A549 (cell line): ENCODE measurements at regions not wholly inside any gene's neighbourhood (a gene's known extent, or its start where the extent isn't known, plus 50 kb on each side); places are given as distances from the start of the nearest gene placed in this dataset.
A peak's percentile ranks its signal among the peaks of the same experiment; 100 is the strongest.

Experiments
- ATAC-seq, 2 experiments: fragments of 200-7000 bp in 1 of 2; fragments of >200 bp in 1 of 2; cut with Nextera tagmentation in 1 of 2; cut with Tn5 transposase in 1 of 2; 3 replicates each; pipeline versions ENCODE4 v1.8.0 to v1.9.1; 2018 to 2020; ENCODE audit warnings: mild to moderate bottlenecking in 1 of 2, moderate library complexity in 1 of 2
- CTCF ChIA-PET: fragments of 300-600 bp; sonication (Branson Sonifier 250); formaldehyde crosslinking; extraction: SDS; loops from one replicate; lab custom pipeline; 2021; ENCODE audit warnings: antibody characterized with exemption, inconsistent platforms; lab: Yijun Ruan, JAX
- POLR2A ChIA-PET: fragments of 350-600 bp; formaldehyde crosslinking; extraction: SDS; loops from one replicate; lab custom pipeline; 2021; ENCODE audit warnings: antibody characterized with exemption, inconsistent platforms; lab: Yijun Ruan, JAX
- DNase-seq, 2 experiments: peaks; one replicate each; pipeline versions ENCODE4 v3.0.0 to v3.0.0-alpha.2; 2011 to 2016; ENCODE audit warnings: low read depth in 1 of 2, low spot score in 1 of 2
- FAIRE-seq: peaks from 2 replicates; lab custom pipeline; 2011; peaks lifted over from hg19 to GRCh38; lab: Jason Lieb, UNC
- H3K27ac ChIP-seq, 2 experiments: fragments of >200 bp; sonication (Bioruptor Twin); formaldehyde crosslinking; 3 replicates each; pipeline ENCODE4 v1.5.1; 2016 to 2017
- H3K4me1 ChIP-seq: fragments of >200 bp; sonication (Bioruptor Twin); formaldehyde crosslinking; 3 replicates; pipeline ENCODE4 v1.6.1; 2016
- H3K4me2 ChIP-seq: fragments of >200 bp; sonication (Bioruptor Twin); formaldehyde crosslinking; 3 replicates; pipeline ENCODE4 v1.6.1; 2016
- H3K4me3 ChIP-seq: fragments of >200 bp; sonication (Bioruptor Twin); formaldehyde crosslinking; 3 replicates; pipeline ENCODE4 v1.5.1; 2016
- H3K9me3 ChIP-seq: fragments of >200 bp; sonication (Bioruptor Twin); formaldehyde crosslinking; 3 replicates; pipeline ENCODE4 v1.6.1; 2016
- EHF ChIP-seq: fragments of 250-450 bp; sonication (Bioruptor Pico); IDR thresholded peaks from 2 replicates; pipeline ENCODE4 v1.5.0; 2020; ENCODE audit warnings: mild to moderate bottlenecking
- EP300 ChIP-seq, 2 experiments: fragments of >200 bp; sonication (Bioruptor Twin); formaldehyde crosslinking; IDR thresholded peaks; 2 replicates in 1 of 2; 3 replicates in 1 of 2; pipeline ENCODE4 v1.6.1; 2016 to 2017
- JUNB ChIP-seq: fragments of >200 bp; sonication (Bioruptor Twin); formaldehyde crosslinking; IDR thresholded peaks from 2 replicates; pipeline ENCODE4 v1.6.1; 2016
- KDM5A ChIP-seq: fragments of 200-600 bp; sonication (generic); IDR thresholded peaks from 2 replicates; pipeline ENCODE4 v1.6.1; 2016; ENCODE audit warnings: antibody characterized with exemption, mild to moderate bottlenecking
- MAFK ChIP-seq: fragments of 450-650 bp; IDR thresholded peaks from 2 replicates; pipeline ENCODE4 v1.6.1; 2014; ENCODE audit not compliant: partially characterized antibody
- RAD21 ChIP-seq, 2 experiments: fragments of >200 bp in 1 of 2; sonication (Bioruptor Twin) in 1 of 2; formaldehyde crosslinking in 1 of 2; IDR thresholded peaks in 1 of 2; conservative IDR thresholded peaks in 1 of 2; 2 replicates in 1 of 2; 3 replicates in 1 of 2; pipeline ENCODE4 v1.6.1; 2012 to 2018; ENCODE audit warnings: inconsistent platforms in 1 of 2
- TP53 ChIP-seq: fragments of 250-450 bp; sonication (Bioruptor Pico); IDR thresholded peaks from 2 replicates; pipeline ENCODE4 v1.5.0; 2021; ENCODE audit warnings: mild to moderate bottlenecking, moderate library complexity
- ZFP36 ChIP-seq: fragments of 450-650 bp; IDR thresholded peaks from 2 replicates; pipeline ENCODE4 v1.6.1; 2014; ENCODE audit warnings: borderline replicate concordance; ENCODE audit not compliant: partially characterized antibody
- WGBS: methylation state at CpG from one replicate; pipeline ENCODE4 v1.1.6; 2017; ENCODE audit errors: missing lambda C conversion rate; 5-methylcytosine and 5-hydroxymethylcytosine counted together
- TF ChIP-seq, protein P1 (sequence below): fragments of 200-600 bp; sonication (generic); IDR thresholded peaks from 2 replicates; pipeline ENCODE4 v1.6.1; 2016; ENCODE audit warnings: antibody characterized with exemption, mild to moderate bottlenecking, moderate library complexity
- TF ChIP-seq, protein P2 (sequence below): IDR thresholded peaks from 2 replicates; pipeline ENCODE4 v1.6.1; 2012; ENCODE audit warnings: low read depth, borderline replicate concordance
- TF ChIP-seq, protein P3 (sequence below): fragments of 250-450 bp; sonication (Bioruptor Pico); IDR thresholded peaks from 2 replicates; pipeline ENCODE4 v1.5.0; 2020; ENCODE audit warnings: low read depth, mild to moderate bottlenecking, moderate library complexity

DNA sequence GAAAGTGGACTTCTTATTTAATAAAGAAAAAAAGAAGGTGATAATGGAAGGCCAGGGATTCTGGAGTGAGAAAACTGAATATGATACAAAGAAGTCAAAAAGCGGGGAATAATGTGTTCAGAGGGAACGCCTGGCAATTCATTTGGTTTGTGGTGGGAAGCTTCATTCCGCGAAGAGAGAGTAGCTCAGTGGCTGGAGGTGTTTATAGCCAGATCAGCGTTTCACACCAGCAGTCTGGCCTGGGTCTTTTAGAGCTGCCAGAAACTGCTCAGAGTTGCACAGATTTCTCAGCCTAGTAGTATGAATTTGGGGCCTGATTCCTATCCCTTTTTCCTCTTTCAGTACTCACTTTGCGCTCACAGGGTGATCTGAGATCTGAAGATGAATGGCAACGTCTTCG, 67.8 kb upstream of the IPO9 start:
- Histone ChIP-seq H3K27ac (no peak overlapping the region), H3K4me2 (no peak overlapping the region), H3K4me1 (peaks cover 25% of the 10 kb centered on the region; the same call in 2 of the 3 replicates), H3K4me3 (no peak overlapping the region), H3K9me3 (no peaks in the 10 kb centered on the region)
- 92% methylated on average over 8 of the region's 8 CpGs for WGBS
- ATAC-seq, result no peak
- no peak for FAIRE-seq
- TF ChIP-seq JUNB, result no peak
- TF ChIP-seq MAFK, result peak; percentile 41
- TF ChIP-seq, protein P1, sequence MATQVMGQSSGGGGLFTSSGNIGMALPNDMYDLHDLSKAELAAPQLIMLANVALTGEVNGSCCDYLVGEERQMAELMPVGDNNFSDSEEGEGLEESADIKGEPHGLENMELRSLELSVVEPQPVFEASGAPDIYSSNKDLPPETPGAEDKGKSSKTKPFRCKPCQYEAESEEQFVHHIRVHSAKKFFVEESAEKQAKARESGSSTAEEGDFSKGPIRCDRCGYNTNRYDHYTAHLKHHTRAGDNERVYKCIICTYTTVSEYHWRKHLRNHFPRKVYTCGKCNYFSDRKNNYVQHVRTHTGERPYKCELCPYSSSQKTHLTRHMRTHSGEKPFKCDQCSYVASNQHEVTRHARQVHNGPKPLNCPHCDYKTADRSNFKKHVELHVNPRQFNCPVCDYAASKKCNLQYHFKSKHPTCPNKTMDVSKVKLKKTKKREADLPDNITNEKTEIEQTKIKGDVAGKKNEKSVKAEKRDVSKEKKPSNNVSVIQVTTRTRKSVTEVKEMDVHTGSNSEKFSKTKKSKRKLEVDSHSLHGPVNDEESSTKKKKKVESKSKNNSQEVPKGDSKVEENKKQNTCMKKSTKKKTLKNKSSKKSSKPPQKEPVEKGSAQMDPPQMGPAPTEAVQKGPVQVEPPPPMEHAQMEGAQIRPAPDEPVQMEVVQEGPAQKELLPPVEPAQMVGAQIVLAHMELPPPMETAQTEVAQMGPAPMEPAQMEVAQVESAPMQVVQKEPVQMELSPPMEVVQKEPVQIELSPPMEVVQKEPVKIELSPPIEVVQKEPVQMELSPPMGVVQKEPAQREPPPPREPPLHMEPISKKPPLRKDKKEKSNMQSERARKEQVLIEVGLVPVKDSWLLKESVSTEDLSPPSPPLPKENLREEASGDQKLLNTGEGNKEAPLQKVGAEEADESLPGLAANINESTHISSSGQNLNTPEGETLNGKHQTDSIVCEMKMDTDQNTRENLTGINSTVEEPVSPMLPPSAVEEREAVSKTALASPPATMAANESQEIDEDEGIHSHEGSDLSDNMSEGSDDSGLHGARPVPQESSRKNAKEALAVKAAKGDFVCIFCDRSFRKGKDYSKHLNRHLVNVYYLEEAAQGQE, result no peak
- no peak for TF ChIP-seq EHF (CRISPR knock-in tag)
- TF ChIP-seq KDM5A, result no peak
- POLR2A ChIA-PET, result no interaction called here
- CTCF ChIA-PET, result interaction anchor here (1.1 to 1.3 kb wide), 4 partner anchors 19 to 57 kb away, joined by 3 to 5 read pairs (median 4); no protein-coding TSS in a partner anchor
- DNase-seq, result no peak

DNA sequence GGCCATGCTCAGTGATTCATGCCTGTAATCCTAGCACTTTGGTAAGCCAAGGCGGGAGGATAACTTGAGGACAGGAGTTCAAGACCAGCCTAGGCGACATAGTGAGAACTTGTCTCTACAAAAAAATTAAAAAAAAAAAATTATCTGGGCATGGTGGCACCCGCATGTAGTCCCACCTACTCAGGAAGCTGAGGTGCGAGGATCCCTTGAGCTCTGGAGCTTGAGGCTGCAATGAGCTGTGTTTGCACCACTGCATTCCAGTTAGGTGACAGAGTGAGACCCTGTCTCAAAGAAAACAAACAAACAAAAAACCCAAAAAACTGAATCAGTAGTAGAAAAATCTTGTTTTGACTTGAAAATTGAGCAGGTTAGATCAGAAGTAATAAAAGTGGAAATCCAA, 67.1 kb upstream of the IPO9 start:
- POLR2A ChIA-PET, result no interaction called here
- H3K4me2 ChIP-seq, result no peak overlapping the region
- TF ChIP-seq RAD21 (conservative IDR thresholded peaks at IDR 0.05 in 1 of 2, IDR thresholded peaks at IDR 0.05 in 1 of 2) (no peak), EP300 (IDR thresholded peaks at IDR 0.05) (no peak), MAFK (no peak), ZFP36 (no peak)
- TF ChIP-seq, protein P2, sequence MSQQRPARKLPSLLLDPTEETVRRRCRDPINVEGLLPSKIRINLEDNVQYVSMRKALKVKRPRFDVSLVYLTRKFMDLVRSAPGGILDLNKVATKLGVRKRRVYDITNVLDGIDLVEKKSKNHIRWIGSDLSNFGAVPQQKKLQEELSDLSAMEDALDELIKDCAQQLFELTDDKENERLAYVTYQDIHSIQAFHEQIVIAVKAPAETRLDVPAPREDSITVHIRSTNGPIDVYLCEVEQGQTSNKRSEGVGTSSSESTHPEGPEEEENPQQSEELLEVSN, result no peak
- DNase-seq (no peak), FAIRE-seq (no peak), ATAC-seq (no peak)
- no peaks in the 10 kb centered on the region for H3K9me3 ChIP-seq
- H3K27ac ChIP-seq, result 0 out of 6 replicates have a peak overlapping the region, but pooled peaks of 1 of the 2 experiments have one; percentile 7
- 93% methylated on average over 4 of the region's 4 CpGs for WGBS
- CTCF ChIA-PET, result interaction anchor here (0.9 to 2.9 kb wide), 3 partner anchors 24 to 58 kb away, joined by 3 to 7 read pairs (median 4); no protein-coding TSS in a partner anchor
- H3K4me3 ChIP-seq, result no peak overlapping the region
- peaks cover 21% of the 10 kb centered on the region; the same call in 1 of the 3 replicates for H3K4me1 ChIP-seq

DNA sequence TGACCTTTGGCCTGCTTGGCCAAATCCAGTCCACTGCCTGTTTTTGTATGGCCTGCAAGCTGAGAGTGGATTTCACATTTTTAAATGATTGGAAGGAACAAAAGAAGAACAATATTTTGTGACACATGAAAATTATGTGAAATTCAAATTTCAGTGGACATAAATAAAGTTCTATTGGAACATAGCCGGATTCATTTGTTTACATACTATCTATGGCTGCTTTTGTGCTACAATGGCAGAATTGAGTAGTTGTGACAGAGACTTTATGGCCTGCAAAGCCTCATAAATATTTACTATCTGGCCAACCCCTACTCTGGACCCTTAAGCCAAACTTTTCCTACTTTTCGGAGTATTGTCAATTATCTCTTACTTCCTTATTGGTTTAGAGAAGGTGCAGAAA, 66.6 kb upstream of the IPO9 start:
- no peak for FAIRE-seq
- CTCF ChIA-PET, result interaction anchor here (0.9 to 2.9 kb wide), 2 partner anchors 24 to 28 kb away, joined by 3 to 7 read pairs; no protein-coding TSS in a partner anchor
- 90% methylated on average over 2 of the region's 2 CpGs for WGBS
- Histone ChIP-seq H3K4me2 (no peak overlapping the region), H3K9me3 (no peaks in the 10 kb centered on the region), H3K27ac (0 out of 6 replicates have a peak overlapping the region, but pooled peaks of 1 of the 2 experiments have one; percentile 7), H3K4me1 (peaks cover 18% of the 10 kb centered on the region; the same call in 1 of the 3 replicates), H3K4me3 (no peak overlapping the region)
- DNase-seq, result no peak
- POLR2A ChIA-PET, result no interaction called here
- ATAC-seq, result no peak
- no peak for TF ChIP-seq TP53

DNA sequence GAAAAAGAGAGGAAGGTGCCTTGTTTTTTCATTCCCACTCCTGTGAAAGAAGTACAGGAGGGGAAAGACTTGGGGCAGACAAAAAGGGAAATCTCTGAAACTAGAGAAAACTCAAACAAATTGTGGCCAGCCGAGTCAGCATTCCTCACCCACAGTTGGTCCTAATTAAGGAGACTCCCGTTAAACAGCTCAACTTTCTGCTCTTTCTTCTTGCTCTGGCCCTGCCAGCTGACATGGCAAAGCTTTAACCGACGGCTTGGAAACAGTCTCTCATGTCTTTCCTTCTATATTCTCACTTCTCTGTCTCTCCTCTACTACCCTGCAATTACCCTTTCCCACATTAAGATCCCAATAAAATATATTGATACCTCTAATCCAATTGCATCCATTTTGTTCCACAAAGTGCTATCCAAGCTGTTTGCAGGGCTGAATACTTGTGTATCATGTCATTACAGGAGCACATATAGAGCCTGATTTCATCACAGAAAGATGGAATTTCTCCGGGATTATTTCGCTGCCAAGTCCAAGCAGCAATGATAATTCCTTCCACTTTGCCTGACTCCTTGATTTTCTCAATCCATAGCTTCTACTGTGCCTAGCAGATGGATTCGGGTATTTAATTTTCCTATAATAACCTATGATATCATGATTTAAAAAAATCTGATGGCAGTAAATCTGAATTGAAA, 65.4 kb upstream of the IPO9 start:
- ATAC-seq (no peak), FAIRE-seq (no peak), DNase-seq (no peak)
- Histone ChIP-seq H3K27ac (no peak overlapping the region), H3K9me3 (no peaks in the 10 kb centered on the region), H3K4me2 (no peak overlapping the region), H3K4me1 (peaks cover 18% of the 10 kb centered on the region; the same call in 1 of the 3 replicates), H3K4me3 (no peak overlapping the region)
- peak; percentile 60 for TF ChIP-seq MAFK
- TF ChIP-seq, protein P3, sequence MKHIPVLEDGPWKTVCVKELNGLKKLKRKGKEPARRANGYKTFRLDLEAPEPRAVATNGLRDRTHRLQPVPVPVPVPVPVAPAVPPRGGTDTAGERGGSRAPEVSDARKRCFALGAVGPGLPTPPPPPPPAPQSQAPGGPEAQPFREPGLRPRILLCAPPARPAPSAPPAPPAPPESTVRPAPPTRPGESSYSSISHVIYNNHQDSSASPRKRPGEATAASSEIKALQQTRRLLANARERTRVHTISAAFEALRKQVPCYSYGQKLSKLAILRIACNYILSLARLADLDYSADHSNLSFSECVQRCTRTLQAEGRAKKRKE (CRISPR knock-in tag), result no peak
- WGBS, result 89% methylated on average over 7 of the region's 7 CpGs
- ChIA-PET CTCF (interaction anchor here (0.9 to 2.9 kb wide), 6 partner anchors 11 to 250 kb away, joined by 3 to 7 read pairs (median 5); no protein-coding TSS in a partner anchor), POLR2A (no interaction called here)
